HG02943 (cell line): ENCODE measurements at regions not wholly inside any gene's neighbourhood (a gene's known extent, or its start where the extent isn't known, plus 50 kb on each side); places are given as distances from the start of the nearest gene placed in this dataset.

Experiments
- ATAC-seq: cut with Tn5 transposase; IDR thresholded peaks from one replicate; pipeline ENCODE4 v1.9.1; 2021; ENCODE audit warnings: mild to moderate bottlenecking, low read depth, moderate library complexity; ENCODE audit not compliant: unreplicated experiment

GRCh38 chr13:74973935-74974879, 507.8 kb downstream of the TBC1D4 start:
- ATAC-seq, result no peak

DNA sequence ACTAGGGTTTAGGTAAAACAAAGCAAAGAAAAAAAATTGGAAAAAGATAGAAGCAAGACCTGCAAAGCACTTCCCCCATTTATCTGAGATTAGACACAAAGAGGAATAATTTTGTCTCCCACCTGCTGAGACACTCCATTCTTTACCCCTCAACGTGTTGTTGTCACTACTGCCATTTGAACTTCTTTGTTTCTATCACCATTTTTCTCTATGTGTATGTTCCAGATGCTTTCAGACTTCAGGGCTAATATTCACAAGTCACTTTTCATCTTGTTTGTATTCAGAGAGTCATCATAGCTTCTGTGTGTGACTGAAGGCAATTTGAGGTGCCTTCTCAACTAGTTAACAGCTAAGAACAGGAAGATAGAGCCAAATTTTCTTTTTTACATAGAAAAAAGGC, 512.5 kb downstream of the TBC1D4 start:
- no peak for ATAC-seq

DNA sequence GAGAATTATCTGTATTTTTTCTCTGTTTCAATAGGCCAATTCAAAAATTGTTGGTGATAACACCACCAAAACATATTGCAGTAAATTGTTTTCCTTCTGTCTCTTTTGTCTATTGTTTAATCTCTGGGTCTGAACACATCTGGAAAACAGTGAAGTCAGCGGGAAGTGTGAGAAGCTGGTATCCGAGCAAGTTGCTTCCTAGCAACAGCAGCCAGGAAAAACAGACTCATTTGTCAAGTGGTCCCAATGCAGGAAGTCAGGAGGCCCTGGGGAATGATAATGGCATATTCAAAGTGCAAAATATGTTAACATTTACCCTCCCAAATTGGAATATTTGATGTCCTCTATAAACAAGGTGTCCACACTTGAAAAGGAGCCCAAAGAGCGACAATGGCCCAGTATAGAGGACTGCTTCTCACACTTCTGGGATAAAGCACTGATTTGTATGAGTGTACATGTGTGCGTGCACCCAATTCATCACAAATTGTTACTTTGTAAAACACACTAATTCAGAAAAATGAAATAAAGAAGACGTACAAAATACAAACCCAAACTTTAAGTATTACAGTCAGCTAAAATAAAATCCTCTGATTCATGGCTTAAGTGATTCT, 515.0 kb downstream of the TBC1D4 start:
- no peak for ATAC-seq

- ATAC-seq, result no peak
Measured at GRCh38 chr13:74966275-74966674, 515.7 kb downstream of the TBC1D4 start.

- no peak for ATAC-seq
Measured at GRCh38 chr13:74945637-74946036, 536.3 kb downstream of the TBC1D4 start.

DNA sequence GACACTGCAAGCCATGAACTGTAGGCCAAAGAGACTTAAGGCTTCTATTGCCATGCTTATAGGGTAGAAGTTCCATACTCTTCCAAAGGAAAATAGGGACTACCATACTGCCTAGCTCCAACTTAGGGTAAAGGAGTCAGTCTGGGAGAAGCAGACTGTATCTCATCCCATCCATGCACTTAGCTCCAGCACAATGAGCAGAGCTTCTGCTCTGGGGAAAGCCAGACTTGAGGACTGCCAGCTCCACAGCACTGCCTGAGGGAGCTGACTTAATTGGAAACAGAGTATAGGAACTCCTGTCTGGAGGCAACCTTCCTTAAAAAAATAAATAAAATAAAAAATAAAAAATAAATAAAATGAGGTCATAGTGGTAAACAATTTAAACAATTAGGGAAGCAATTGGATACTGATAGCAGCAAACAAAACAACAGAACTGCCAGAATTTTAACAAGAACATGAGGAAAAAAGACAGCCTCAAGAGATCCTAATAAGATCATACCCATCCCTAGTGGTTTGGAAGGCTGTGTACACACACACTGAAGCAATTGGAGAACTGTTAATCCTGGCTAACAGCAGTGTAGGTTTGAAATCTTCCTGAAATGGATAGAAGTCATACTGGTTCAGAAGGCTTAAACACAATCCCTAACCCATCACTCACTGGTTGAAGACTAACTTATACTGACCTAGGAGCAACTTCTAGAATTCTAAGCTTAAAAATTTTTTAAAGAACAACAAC, 550.1 kb downstream of the TBC1D4 start:
- ATAC-seq, result no peak

DNA sequence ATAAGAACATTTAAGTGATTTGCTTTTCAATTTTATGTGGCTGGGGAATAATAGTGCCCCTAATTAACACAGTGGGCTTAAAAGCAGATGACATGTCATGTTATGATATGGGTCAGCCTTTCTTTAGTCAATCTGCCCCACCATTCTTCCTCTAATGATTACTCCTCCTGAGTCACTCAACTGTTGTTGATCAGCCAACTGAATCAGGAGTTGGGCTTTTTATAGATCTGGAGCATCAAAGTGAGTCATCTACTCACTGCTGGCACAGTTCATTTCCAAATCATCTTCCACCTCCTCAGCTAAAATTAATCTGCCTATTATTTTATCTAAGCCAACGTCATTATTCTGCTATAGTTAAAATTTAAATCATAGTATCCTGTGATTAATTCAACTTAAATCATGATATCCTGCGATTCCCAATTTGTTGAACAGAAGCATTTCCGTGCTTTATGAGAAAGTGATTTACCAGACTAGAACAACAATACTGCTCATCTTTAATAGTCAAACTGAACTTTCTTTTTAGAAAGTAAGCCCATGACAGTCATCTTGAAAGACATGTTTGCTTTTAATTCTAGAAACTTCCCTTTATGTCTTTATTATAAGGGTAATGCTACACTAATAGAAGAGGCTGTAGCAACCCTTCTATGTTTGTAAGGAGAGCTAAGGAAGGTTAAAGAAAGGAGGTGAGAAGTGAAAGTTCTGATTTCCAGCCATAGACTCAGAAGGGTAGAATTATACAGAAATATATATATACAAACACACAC, 551.4 kb downstream of the TBC1D4 start:
- no peak for ATAC-seq

- no peak for ATAC-seq
Measured at GRCh38 chr13:74929436-74929835, 552.5 kb downstream of the TBC1D4 start.

- ATAC-seq, result no peak
Measured at GRCh38 chr13:74927823-74928222, 554.1 kb downstream of the TBC1D4 start.

GRCh38 chr13:74922963-74923362, 559.0 kb downstream of the TBC1D4 start:
- no peak for ATAC-seq

DNA sequence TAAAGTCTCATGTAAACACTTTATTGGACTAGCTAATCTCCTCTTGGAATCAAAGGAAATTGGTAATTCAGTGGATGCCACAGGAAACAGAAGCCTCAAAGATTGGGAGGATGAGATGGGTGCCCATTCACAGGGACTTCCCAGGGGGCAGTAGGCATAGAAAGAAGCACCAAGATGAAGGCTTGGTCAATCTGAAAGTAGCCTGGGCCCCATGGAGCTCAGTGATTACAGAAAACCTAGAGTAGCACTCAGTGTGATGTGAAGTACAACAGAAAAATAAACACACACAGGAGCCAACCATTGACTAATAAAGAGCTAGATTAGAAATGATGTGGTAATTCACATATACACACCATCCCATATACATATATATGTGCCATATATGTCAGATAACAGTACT, 560.6 kb downstream of the TBC1D4 start:
- ATAC-seq, result no peak

GRCh38 chr13:74920920-74921319, 561.0 kb downstream of the TBC1D4 start:
- no peak for ATAC-seq

DNA sequence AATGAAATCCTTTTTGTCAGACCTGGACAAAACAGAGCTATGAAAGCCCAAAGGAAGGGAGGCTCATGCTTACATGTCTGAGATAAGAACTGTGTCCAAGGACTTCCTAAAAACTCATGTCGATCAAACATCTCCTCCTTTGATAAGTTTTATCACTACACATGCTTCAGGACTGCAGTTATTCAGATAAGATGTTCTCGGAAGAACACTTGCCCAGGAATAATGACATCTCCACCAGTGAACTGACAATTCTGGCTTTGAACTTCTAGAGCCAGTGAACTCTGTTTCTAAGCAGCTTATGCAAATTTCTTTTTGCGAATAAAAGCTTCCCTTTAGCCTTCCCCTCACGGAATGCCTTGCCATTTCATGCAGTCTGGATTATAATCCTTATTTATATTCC, 561.6 kb downstream of the TBC1D4 start:
- no peak for ATAC-seq

- no peak for ATAC-seq
Measured at GRCh38 chr13:74919914-74920313, 562.1 kb downstream of the TBC1D4 start.

DNA sequence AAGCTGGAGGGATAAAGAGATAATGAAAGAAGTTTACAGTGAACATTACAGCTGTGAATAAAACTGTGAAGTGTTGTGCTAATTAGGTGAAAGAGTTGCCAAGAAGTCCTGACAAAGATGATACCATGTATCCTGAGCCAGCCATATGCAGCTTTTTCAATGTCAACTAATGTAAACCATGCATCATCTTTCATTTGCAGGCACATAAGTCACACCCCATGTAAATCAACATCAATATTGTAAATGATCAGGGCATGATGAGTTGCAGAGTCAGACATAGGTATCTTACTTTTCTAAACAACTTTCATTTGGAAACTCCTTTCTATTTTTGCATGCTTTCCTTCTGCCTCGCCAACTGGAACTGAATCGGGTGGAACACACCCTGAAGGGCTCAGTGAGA, 569.1 kb downstream of the TBC1D4 start:
- no peak for ATAC-seq

DNA sequence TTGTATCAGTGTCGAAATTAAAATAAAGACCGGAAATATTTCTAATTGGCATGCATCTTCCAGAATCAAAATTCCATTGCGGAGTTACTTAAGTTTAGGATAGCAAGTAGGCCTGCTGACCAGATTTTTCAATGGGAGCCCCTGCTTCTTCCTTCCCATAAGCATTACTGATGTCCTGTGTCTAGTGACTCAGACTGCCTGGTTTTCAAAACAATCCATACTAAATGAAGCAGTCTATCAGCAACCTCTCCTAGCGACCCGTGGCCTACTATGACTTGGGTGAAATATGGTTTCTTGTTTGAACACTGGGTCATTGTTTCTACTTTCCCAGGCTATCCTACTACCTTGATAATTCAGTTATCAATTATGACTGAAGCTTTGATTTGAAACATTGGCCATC, 571.6 kb downstream of the TBC1D4 start:
- ATAC-seq, result no peak

- ATAC-seq, result no peak
Measured at GRCh38 chr13:74907788-74908187, 574.2 kb downstream of the TBC1D4 start.

- no peak for ATAC-seq
Measured at GRCh38 chr13:74904556-74904955, 577.4 kb downstream of the TBC1D4 start.

- no peak for ATAC-seq
Measured at GRCh38 chr13:74895042-74895796, 586.8 kb downstream of the TBC1D4 start.

DNA sequence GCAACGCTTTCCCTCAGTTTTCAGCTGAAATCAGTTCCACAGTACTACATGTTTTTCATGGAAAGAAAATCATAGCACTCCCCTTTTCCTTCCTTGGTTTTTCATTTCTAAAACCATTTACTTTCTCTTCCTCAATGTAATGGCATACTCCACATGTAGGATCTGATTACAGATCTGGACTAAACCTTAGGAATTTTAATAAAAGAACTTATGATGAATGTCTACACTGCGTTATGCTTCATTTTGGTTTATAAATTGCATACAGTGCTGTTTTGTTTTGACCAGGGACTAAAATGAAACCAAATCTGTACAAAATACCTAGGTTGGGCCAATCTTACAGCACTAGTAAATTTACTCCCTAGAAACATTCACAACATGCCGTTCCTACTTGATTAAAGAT, 589.9 kb downstream of the TBC1D4 start:
- ATAC-seq, result no peak
